H1 (cell line): ENCODE measurements at regions not wholly inside any gene's neighbourhood (a gene's known extent, or its start where the extent isn't known, plus 50 kb on each side); places are given as distances from the start of the nearest gene placed in this dataset.

Source experiments
- CTCF ChIA-PET: fragments of 300-600 bp; sonication (Branson Sonifier 250); formaldehyde crosslinking; loops from one replicate; lab custom pipeline; 2021; ENCODE audit not compliant: partially characterized antibody; lab: Charles Lee
- POLR2A ChIA-PET: fragments of 300-600 bp; sonication (Branson Sonifier 250); formaldehyde crosslinking; loops from one replicate; lab custom pipeline; 2021; ENCODE audit warnings: inconsistent platforms; ENCODE audit not compliant: partially characterized antibody; lab: Charles Lee
- DNase-seq, 2 experiments: peaks; one replicate each; pipeline versions ENCODE4 v3.0.0 to v3.0.0-alpha.2; 2010 to 2022; ENCODE audit warnings: low spot score in 2 of 2, low read depth in 1 of 2, mixed read lengths in 1 of 2
- FAIRE-seq: peaks from 2 replicates; lab custom pipeline; 2011; peaks lifted over from hg19 to GRCh38; lab: Jason Lieb, UNC
- H2AFZ ChIP-seq: 2 replicates; pipeline ENCODE4 v1.8.1; 2012; ENCODE audit warnings: low read length, inconsistent platforms
- H2AK5ac ChIP-seq: 2 replicates; pipeline ENCODE4 v1.6.1; 2013; ENCODE audit warnings: low read depth, low read length
- H2BK120ac ChIP-seq: replicated peaks from 2 replicates; pipeline ENCODE3; 2013; ENCODE audit warnings: low read depth, low read length, inconsistent platforms
- H2BK12ac ChIP-seq: 2 replicates; pipeline ENCODE4 v1.6.1; 2013; ENCODE audit warnings: low read depth, low read length
- H2BK15ac ChIP-seq: 2 replicates; pipeline ENCODE4 v1.6.1; 2013; ENCODE audit warnings: low read length
- H2BK20ac ChIP-seq: 2 replicates; pipeline ENCODE4 v1.6.1; 2013; ENCODE audit warnings: low read length
- H2BK5ac ChIP-seq: 2 replicates; pipeline ENCODE4 v1.6.1; 2013; ENCODE audit warnings: low read depth, low read length
- H3K14ac ChIP-seq: 2 replicates; pipeline ENCODE4 v1.6.1; 2013; ENCODE audit warnings: inconsistent platforms; ENCODE audit not compliant: insufficient read length
- H3K18ac ChIP-seq: 2 replicates; pipeline ENCODE4 v1.6.1; 2013; ENCODE audit warnings: low read length; ENCODE audit errors: extremely low read depth
- H3K23ac ChIP-seq: 2 replicates; pipeline ENCODE4 v1.6.1; 2013; ENCODE audit warnings: inconsistent platforms; ENCODE audit not compliant: insufficient read length
- H3K23me2 ChIP-seq: 2 replicates; pipeline ENCODE4 v1.6.1; 2013; ENCODE audit warnings: low read depth, low read length
- H3K27ac ChIP-seq: 2 replicates; pipeline ENCODE4 v1.6.1; 2011; ENCODE audit warnings: low read depth, low read length, inconsistent platforms
- H3K27me3 ChIP-seq, 4 experiments: replicated peaks in 1 of 4; 1 replicate in 1 of 4; 2 replicates in 3 of 4; pipeline versions ENCODE4 v1.6.1 to v1.8.1; 2011 to 2013; ENCODE audit warnings: low read length in 3 of 4, mild to moderate bottlenecking in 3 of 4, inconsistent platforms in 2 of 4, mixed read lengths in 2 of 4, moderate library complexity in 1 of 4; ENCODE audit not compliant: control insufficient read depth in 3 of 4, insufficient read depth in 3 of 4; ENCODE audit errors: extremely low read depth in 1 of 4
- H3K36me3 ChIP-seq, 4 experiments: 2 replicates each; pipeline versions ENCODE4 v1.6.1 to v1.8.1; 2011 to 2013; ENCODE audit warnings: mild to moderate bottlenecking in 4 of 4, low read length in 3 of 4, moderate library complexity in 2 of 4, control low read depth in 1 of 4, inconsistent platforms in 1 of 4; ENCODE audit not compliant: insufficient read depth in 4 of 4, control insufficient read depth in 2 of 4
- H3K4ac ChIP-seq: replicated peaks from 2 replicates; pipeline ENCODE3; 2013; ENCODE audit warnings: low read length, low read depth, mixed read lengths, inconsistent platforms; ENCODE audit not compliant: insufficient read length
- H3K4me1 ChIP-seq, 4 experiments: replicated peaks in 1 of 4; 1 replicate in 1 of 4; 2 replicates in 3 of 4; pipeline versions ENCODE4 v1.6.1 to v1.8.1; 2011 to 2013; ENCODE audit warnings: low read length in 3 of 4, inconsistent platforms in 2 of 4, mixed read lengths in 1 of 4; ENCODE audit not compliant: insufficient read depth in 4 of 4, control insufficient read depth in 3 of 4
- H3K4me2 ChIP-seq, 2 experiments: 2 replicates each; pipeline versions ENCODE4 v1.6.1 to v1.8.1; 2011 to 2013; ENCODE audit warnings: low read depth in 2 of 2, low read length in 2 of 2, control low read depth in 1 of 2, inconsistent platforms in 1 of 2, mild to moderate bottlenecking in 1 of 2; ENCODE audit not compliant: insufficient read depth in 1 of 2
- H3K4me3 ChIP-seq, 4 experiments: fragments of 200-600, 300-600 bp in 1 of 4; sonication (generic), shearing (Covaris generic), sonication (Bioruptor Twin) in 1 of 4; 2 replicates each; pipeline versions ENCODE4 v1.5.1 to v1.8.1; 2011 to 2016; ENCODE audit warnings: low read length in 4 of 4, low read depth in 3 of 4, control low read depth in 2 of 4, inconsistent platforms in 2 of 4, mild to moderate bottlenecking in 2 of 4, mixed read lengths in 1 of 4, moderate library complexity in 1 of 4; ENCODE audit not compliant: insufficient read depth in 2 of 4; ENCODE audit errors: extremely low read depth in 1 of 4
- H3K56ac ChIP-seq: replicated peaks from 2 replicates; pipeline ENCODE3; 2013; ENCODE audit warnings: low read depth, mild to moderate bottlenecking, mixed read lengths, low read length, inconsistent platforms; ENCODE audit not compliant: insufficient read length
- H3K79me1 ChIP-seq: 2 replicates; pipeline ENCODE4 v1.6.1; 2013; ENCODE audit warnings: low read depth, low read length, control low read depth
- H3K79me2 ChIP-seq, 2 experiments: 2 replicates each; pipeline versions ENCODE4 v1.6.1 to v1.8.1; 2012 to 2013; ENCODE audit warnings: low read length in 2 of 2, mild to moderate bottlenecking in 2 of 2, inconsistent platforms in 1 of 2; ENCODE audit not compliant: insufficient read depth in 2 of 2, control insufficient read depth in 1 of 2
- H3K9ac ChIP-seq, 4 experiments: replicated peaks in 1 of 4; 1 replicate in 1 of 4; 2 replicates in 3 of 4; pipeline versions ENCODE4 v1.6.1 to v1.8.1; 2011 to 2013; ENCODE audit warnings: low read depth in 3 of 4, low read length in 3 of 4, control low read depth in 2 of 4, mild to moderate bottlenecking in 2 of 4, moderate library complexity in 2 of 4, inconsistent platforms in 1 of 4; ENCODE audit errors: extremely low read depth in 1 of 4
- H3K9me3 ChIP-seq, 2 experiments: 2 replicates each; pipeline versions ENCODE4 v1.6.1 to v1.8.1; 2012 to 2013; ENCODE audit warnings: mild to moderate bottlenecking in 2 of 2, moderate library complexity in 2 of 2, control low read depth in 1 of 2, inconsistent platforms in 1 of 2, low read depth in 1 of 2, low read length in 1 of 2, mixed read lengths in 1 of 2; ENCODE audit not compliant: insufficient read depth in 2 of 2
- H4K20me1 ChIP-seq, 2 experiments: replicated peaks in 1 of 2; 2 replicates each; pipeline versions ENCODE3 to v1.8.1; 2011 to 2013; ENCODE audit warnings: inconsistent platforms in 2 of 2, low read length in 2 of 2, mild to moderate bottlenecking in 1 of 2; ENCODE audit not compliant: insufficient read depth in 2 of 2, control insufficient read depth in 1 of 2
- H4K5ac ChIP-seq: 2 replicates; pipeline ENCODE4 v1.6.1; 2013; ENCODE audit warnings: low read length, low read depth, mixed read lengths, inconsistent platforms; ENCODE audit not compliant: insufficient read length
- H4K8ac ChIP-seq: 2 replicates; pipeline ENCODE4 v1.8.0; 2013; ENCODE audit warnings: mild to moderate bottlenecking, moderate library complexity, low read length, inconsistent platforms; ENCODE audit not compliant: insufficient read depth; ENCODE audit errors: extremely low read depth
- H4K91ac ChIP-seq: replicated peaks from 2 replicates; pipeline ENCODE3; 2013; ENCODE audit warnings: low read length, mixed read lengths, inconsistent platforms; ENCODE audit not compliant: insufficient read length
- CHD2 ChIP-seq: IDR thresholded peaks from 2 replicates; pipeline ENCODE4 v1.6.1; 2012; ENCODE audit warnings: low read length, improper control_type of control experiment
- GABPA ChIP-seq: IDR thresholded peaks from 2 replicates; pipeline ENCODE4 v1.6.1; 2011; ENCODE audit warnings: mild to moderate bottlenecking, low read length, moderate library complexity, borderline replicate concordance; ENCODE audit not compliant: insufficient read depth
- HDAC6 ChIP-seq: IDR thresholded peaks from one replicate; pipeline ENCODE4 v1.7.1; 2012; ENCODE audit warnings: low read depth, mild to moderate bottlenecking, inconsistent platforms, low read length, moderate library complexity
- KDM1A ChIP-seq: fragments of 200-600, 300-600 bp; sonication (generic); IDR thresholded peaks from 2 replicates; pipeline ENCODE4 v1.7.1; 2016; ENCODE audit warnings: mild to moderate bottlenecking, low read length, borderline replicate concordance
- RFX5 ChIP-seq: IDR thresholded peaks from 2 replicates; pipeline ENCODE4 v1.6.1; 2011; ENCODE audit warnings: low read depth, low read length, improper control_type of control experiment, borderline replicate concordance
- RNF2 ChIP-seq: fragments of 200-900, 300-1000 bp; sonication (generic); IDR thresholded peaks from 2 replicates; pipeline ENCODE4 v1.7.1; 2016; ENCODE audit warnings: borderline replicate concordance, low read depth, mild to moderate bottlenecking, antibody characterized with exemption, low read length; ENCODE audit not compliant: poor library complexity, severe bottlenecking; ENCODE audit errors: missing control alignments
- RXRA ChIP-seq: IDR thresholded peaks from 2 replicates; pipeline ENCODE4 v1.6.1; 2011; ENCODE audit warnings: low read depth, mild to moderate bottlenecking, low read length, moderate library complexity; ENCODE audit not compliant: insufficient read depth
- SIRT6 ChIP-seq: IDR thresholded peaks from one replicate; pipeline ENCODE4 v1.7.1; 2012; ENCODE audit warnings: low read length, inconsistent platforms
- SP2 ChIP-seq: IDR thresholded peaks from 2 replicates; pipeline ENCODE4 v1.6.1; 2012; ENCODE audit warnings: mild to moderate bottlenecking, low read length, inconsistent platforms
- TCF12 ChIP-seq: IDR thresholded peaks from 2 replicates; pipeline ENCODE4 v1.6.1; 2011; ENCODE audit warnings: low read depth, mild to moderate bottlenecking, low read length
- WGBS, 2 experiments: shearing (Covaris generic) in 1 of 2; methylation state at CpG; one replicate each; pipeline versions ENCODE4 v1.1.6 to v1.1.7; 2013 to 2015; ENCODE audit warnings: low lambda C conversion rate in 2 of 2, mixed read lengths in 2 of 2, inconsistent platforms in 1 of 2, low coverage in 1 of 2, missing lambda C conversion rate in 1 of 2; ENCODE audit not compliant: insufficient replicate concordance in 2 of 2, insufficient coverage in 1 of 2, insufficient read length in 1 of 2; ENCODE audit errors: extremely low coverage in 1 of 2, missing lambda C conversion rate in 1 of 2; 5-methylcytosine and 5-hydroxymethylcytosine counted together
- TF ChIP-seq, protein P1 (sequence below): IDR thresholded peaks from 2 replicates; pipeline ENCODE4 v1.6.1; 2012; ENCODE audit warnings: low read length, inconsistent platforms

DNA sequence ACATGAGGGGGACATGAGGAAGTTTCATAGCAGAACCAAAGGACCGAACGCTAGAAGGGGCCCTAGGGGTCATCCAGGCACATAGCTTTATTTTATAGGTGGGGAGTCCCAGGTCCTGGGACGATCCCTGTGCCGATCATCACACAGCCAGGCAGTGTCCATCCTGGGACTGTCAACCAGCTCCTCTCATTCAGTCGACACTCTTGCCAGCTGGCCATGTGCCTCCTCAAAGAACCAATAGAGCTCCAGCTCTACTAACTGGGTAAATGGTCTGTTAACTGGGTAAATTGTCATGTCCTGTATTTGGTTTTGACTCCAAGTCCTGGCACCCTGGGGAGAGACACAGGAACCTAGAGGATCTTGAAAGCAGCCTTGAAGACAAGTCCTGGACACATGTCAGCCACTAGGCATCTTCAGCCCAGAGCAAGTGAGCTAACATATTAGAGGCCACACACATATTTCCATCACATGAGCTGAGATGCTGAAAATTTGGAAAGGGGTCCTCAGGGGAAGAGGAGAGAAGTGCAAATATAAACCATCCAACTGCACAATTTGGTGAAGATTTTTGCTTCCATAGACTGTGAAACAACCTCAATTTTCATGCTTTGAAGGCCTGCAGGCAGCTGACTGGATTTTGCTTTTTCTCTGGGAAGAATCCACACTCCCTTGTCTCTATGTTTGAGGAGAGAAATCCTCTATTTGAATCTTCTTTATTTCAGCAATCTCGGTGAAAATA lies 361.1 kb upstream of the SLC14A2 start:
- Histone ChIP-seq H2BK12ac (no peak overlapping the region), H3K4me1 (no peaks in the 10 kb centered on the region), H3K23ac (no peak overlapping the region), H2BK15ac (peak overlapping the region; percentile 51; the same call in 1 of the 2 replicates), H3K27ac (no peak overlapping the region), H3K4me2 (no peak overlapping the region), H2AK5ac (no peak overlapping the region), H3K18ac (no peak overlapping the region), H3K4me3 (no peak overlapping the region), H3K23me2 (no peaks in the 10 kb centered on the region), H4K8ac (no peak overlapping the region), H3K36me3 (no peaks in the 10 kb centered on the region), H3K56ac (no peak overlapping the region), H3K14ac (no peak overlapping the region), H2BK20ac (no peak overlapping the region), H3K4ac (no peak overlapping the region), H4K5ac (no peak overlapping the region), H2BK5ac (no peak overlapping the region), H3K9ac (no peak overlapping the region; a peak in 1 of 7 replicates), H3K79me1 (no peaks in the 10 kb centered on the region), H3K79me2 (no peaks in the 10 kb centered on the region), H3K9me3 (no peaks in the 10 kb centered on the region), H2BK120ac (no peak overlapping the region), H2AFZ (no peak overlapping the region), H4K91ac (no peak overlapping the region), H4K20me1 (no peaks in the 10 kb centered on the region), H3K27me3 (no peaks in the 10 kb centered on the region)
- ChIA-PET POLR2A (no interaction called here), CTCF (interaction anchor here (0.9 to 2.1 kb wide), 6 partner anchors 9 to 130 kb away, joined by 3 to 5 read pairs (median 4); no protein-coding TSS in a partner anchor)
- 95% methylated on average over 6 of the region's 6 CpGs; no CpG with 5 or more reads in 1 of the 2 experiments for WGBS, 2 experiments
- FAIRE-seq: no peak
- DNase-seq: no peak
- no peak for TF ChIP-seq RFX5
- TF ChIP-seq GABPA: no peak
- TF ChIP-seq SP2: no peak
- no peak for TF ChIP-seq RNF2
- no peak for TF ChIP-seq TCF12
- no peak for TF ChIP-seq KDM1A
- TF ChIP-seq, protein P1, sequence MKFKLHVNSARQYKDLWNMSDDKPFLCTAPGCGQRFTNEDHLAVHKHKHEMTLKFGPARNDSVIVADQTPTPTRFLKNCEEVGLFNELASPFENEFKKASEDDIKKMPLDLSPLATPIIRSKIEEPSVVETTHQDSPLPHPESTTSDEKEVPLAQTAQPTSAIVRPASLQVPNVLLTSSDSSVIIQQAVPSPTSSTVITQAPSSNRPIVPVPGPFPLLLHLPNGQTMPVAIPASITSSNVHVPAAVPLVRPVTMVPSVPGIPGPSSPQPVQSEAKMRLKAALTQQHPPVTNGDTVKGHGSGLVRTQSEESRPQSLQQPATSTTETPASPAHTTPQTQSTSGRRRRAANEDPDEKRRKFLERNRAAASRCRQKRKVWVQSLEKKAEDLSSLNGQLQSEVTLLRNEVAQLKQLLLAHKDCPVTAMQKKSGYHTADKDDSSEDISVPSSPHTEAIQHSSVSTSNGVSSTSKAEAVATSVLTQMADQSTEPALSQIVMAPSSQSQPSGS: no peak
- no peak for TF ChIP-seq RXRA
- no peak for TF ChIP-seq HDAC6
- TF ChIP-seq SIRT6: no peak
- TF ChIP-seq CHD2: no peak
